Hepatocyte (in vitro differentiated cells): ENCODE measurements at regions not wholly inside any gene's neighbourhood (a gene's known extent, or its start where the extent isn't known, plus 50 kb on each side); places are given as distances from the start of the nearest gene placed in this dataset.

Experiments used
- DNase-seq: peaks from one replicate; pipeline ENCODE4 v3.0.0-alpha.2; 2016; ENCODE audit warnings: low spot score
- H2AFZ ChIP-seq: fragments of 200-600 bp; sonication (generic); 2 replicates; pipeline ENCODE4 v1.6.0; 2016; ENCODE audit warnings: antibody characterized with exemption, mild to moderate bottlenecking
- H3K27ac ChIP-seq: fragments of 200-600 bp; sonication (generic); 2 replicates; pipeline ENCODE4 v1.5.1; 2016; ENCODE audit warnings: mild to moderate bottlenecking
- H3K27me3 ChIP-seq: fragments of 200-600 bp; sonication (generic); 2 replicates; pipeline ENCODE4 v1.6.1; 2016
- H3K36me3 ChIP-seq: fragments of 200-600 bp; sonication (generic); replicated peaks from 2 replicates; pipeline ENCODE4 v1.5.1; 2016; ENCODE audit warnings: low read depth; ENCODE audit not compliant: insufficient read depth
- H3K4me1 ChIP-seq: fragments of 200-600 bp; sonication (generic); 2 replicates; pipeline ENCODE4 v1.5.1; 2016; ENCODE audit warnings: mild to moderate bottlenecking, moderate library complexity; ENCODE audit not compliant: insufficient read depth
- H3K4me2 ChIP-seq: fragments of 200-600 bp; sonication (generic); 2 replicates; pipeline ENCODE4 v1.6.0; 2016
- H3K4me3 ChIP-seq: fragments of 200-600 bp; sonication (generic); 2 replicates; pipeline ENCODE4 v1.5.1; 2016; ENCODE audit warnings: mild to moderate bottlenecking
- H3K79me2 ChIP-seq: fragments of 200-600 bp; sonication (generic); 2 replicates; pipeline ENCODE4 v1.6.0; 2017; ENCODE audit warnings: mild to moderate bottlenecking
- H3K9me2 ChIP-seq: fragments of 200-600 bp; sonication (generic); replicated peaks from 2 replicates; pipeline ENCODE4 v1.6.0; 2017; ENCODE audit warnings: mild to moderate bottlenecking; ENCODE audit not compliant: insufficient read depth
- H3K9me3 ChIP-seq: fragments of 200-600 bp; sonication (generic); 2 replicates; pipeline ENCODE4 v1.5.1; 2016; ENCODE audit warnings: low read depth, mild to moderate bottlenecking
- H4K20me1 ChIP-seq: fragments of 200-600 bp; sonication (generic); 2 replicates; pipeline ENCODE4 v1.6.0; 2016; ENCODE audit warnings: mild to moderate bottlenecking; ENCODE audit not compliant: insufficient read depth, poor library complexity, severe bottlenecking
- CTCF ChIP-seq: fragments of 200-600 bp; sonication (generic); IDR thresholded peaks from 2 replicates; pipeline ENCODE4 v1.5.1; 2016; ENCODE audit warnings: antibody characterized with exemption, mild to moderate bottlenecking; ENCODE audit not compliant: poor library complexity
- EZH2 ChIP-seq: fragments of 200-600 bp; sonication (generic); IDR thresholded peaks from 2 replicates; pipeline ENCODE4 v1.6.1; 2016; ENCODE audit warnings: antibody characterized with exemption, mild to moderate bottlenecking, borderline replicate concordance
- EZH2phosphoT487 ChIP-seq: fragments of 200-600 bp; sonication (generic); IDR thresholded peaks from one replicate; pipeline ENCODE4 v1.6.1; 2018; ENCODE audit warnings: antibody characterized with exemption, mild to moderate bottlenecking, low read depth, moderate library complexity; ENCODE audit not compliant: unreplicated experiment, severe bottlenecking
- WGBS: methylation state at CpG from one replicate; pipeline ENCODE4 v1.1.6; 2016; ENCODE audit warnings: low lambda C conversion rate; ENCODE audit errors: missing lambda C conversion rate; 5-methylcytosine and 5-hydroxymethylcytosine counted together

DNA sequence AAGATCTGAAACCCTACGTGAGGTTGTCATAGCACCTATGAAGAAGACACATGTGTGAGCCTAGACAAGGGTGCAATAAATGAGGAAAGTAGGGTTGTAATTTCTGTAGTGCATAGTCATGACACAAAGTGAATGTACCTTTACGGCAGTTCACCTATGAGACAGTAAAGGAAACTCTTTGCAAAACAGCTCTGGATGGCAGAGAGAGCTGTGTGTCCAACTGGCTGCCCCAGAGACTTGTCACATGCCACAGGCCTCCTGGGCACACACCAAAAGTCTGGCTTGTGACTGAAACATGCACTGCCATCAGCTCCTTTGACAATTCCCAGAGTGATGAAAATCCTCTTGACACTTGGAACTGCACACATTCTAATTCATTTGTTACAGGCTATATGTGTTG is 90.7 kb upstream of the NAMPT start:
- DNase-seq = no peak
- Histone ChIP-seq H3K4me1 (no peaks in the 10 kb centered on the region), H3K27me3 (no peaks in the 10 kb centered on the region), H3K4me3 (no peak overlapping the region), H4K20me1 (no peaks in the 10 kb centered on the region), H3K9me3 (no peaks in the 10 kb centered on the region), H3K4me2 (no peak overlapping the region), H3K79me2 (no peaks in the 10 kb centered on the region), H2AFZ (no peak overlapping the region), H3K27ac (no peak overlapping the region), H3K36me3 (no peaks in the 10 kb centered on the region), H3K9me2 (no peaks in the 10 kb centered on the region)
- TF ChIP-seq CTCF = no peak
- no peak for TF ChIP-seq EZH2
- TF ChIP-seq EZH2phosphoT487 = no peak
- 94% methylated on average over 2 of the region's 2 CpGs for WGBS

GRCh38 chr7:106374437-106374836 is 89.7 kb upstream of the NAMPT start:
- no peaks in the 10 kb centered on the region for H3K4me1 ChIP-seq
- no peaks in the 10 kb centered on the region for H3K79me2 ChIP-seq
- no peak overlapping the region for H3K4me3 ChIP-seq
- H4K20me1 ChIP-seq = no peaks in the 10 kb centered on the region
- no peaks in the 10 kb centered on the region for H3K9me2 ChIP-seq
- H3K27me3 ChIP-seq = no peaks in the 10 kb centered on the region
- no peaks in the 10 kb centered on the region for H3K36me3 ChIP-seq
- no peak overlapping the region for H3K4me2 ChIP-seq
- H2AFZ ChIP-seq = no peak overlapping the region
- TF ChIP-seq CTCF (no peak), EZH2phosphoT487 (no peak), EZH2 (no peak)
- no peaks in the 10 kb centered on the region for H3K9me3 ChIP-seq
- 96% methylated on average over 1 of the region's 1 CpG for WGBS
- H3K27ac ChIP-seq = no peak overlapping the region
- DNase-seq = no peak

GRCh38 chr7:106372595-106373318 is 88.0 kb upstream of the NAMPT start:
- Histone ChIP-seq H2AFZ (no peak overlapping the region), H3K4me1 (no peaks in the 10 kb centered on the region), H3K27me3 (no peaks in the 10 kb centered on the region), H4K20me1 (no peaks in the 10 kb centered on the region), H3K4me3 (no peak overlapping the region), H3K9me3 (no peaks in the 10 kb centered on the region), H3K9me2 (no peaks in the 10 kb centered on the region), H3K27ac (no peak overlapping the region), H3K4me2 (no peak overlapping the region), H3K79me2 (no peaks in the 10 kb centered on the region), H3K36me3 (no peaks in the 10 kb centered on the region)
- TF ChIP-seq EZH2phosphoT487 (no peak), CTCF (no peak), EZH2 (no peak)
- 28% methylated on average over 3 of the region's 3 CpGs for WGBS
- no peak for DNase-seq

DNA sequence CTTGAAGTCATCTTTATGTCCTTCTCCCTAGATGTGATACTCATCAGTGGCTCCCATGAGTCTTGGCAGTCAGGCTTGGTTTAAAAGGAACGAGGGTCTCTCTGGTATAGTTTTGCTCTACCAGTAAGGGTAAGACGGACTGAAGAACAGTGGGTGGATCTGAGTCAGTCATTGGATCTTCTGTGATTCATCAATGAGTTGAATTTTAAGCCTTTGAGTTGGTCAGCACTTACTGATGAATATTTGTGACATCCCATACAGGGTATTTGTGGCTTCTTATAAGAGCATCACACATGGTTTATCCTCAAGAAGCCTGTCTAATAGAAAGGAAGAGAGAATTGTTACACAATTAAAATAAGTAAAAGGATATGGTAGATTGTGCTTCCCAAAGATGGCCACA is 87.3 kb upstream of the NAMPT start:
- Histone ChIP-seq H3K4me3 (no peak overlapping the region), H3K36me3 (no peaks in the 10 kb centered on the region), H4K20me1 (no peaks in the 10 kb centered on the region), H3K4me1 (no peaks in the 10 kb centered on the region), H2AFZ (no peak overlapping the region), H3K79me2 (no peaks in the 10 kb centered on the region), H3K9me3 (no peaks in the 10 kb centered on the region), H3K27me3 (no peaks in the 10 kb centered on the region), H3K4me2 (no peak overlapping the region), H3K9me2 (no peaks in the 10 kb centered on the region), H3K27ac (no peak overlapping the region)
- TF ChIP-seq EZH2 = no peak
- TF ChIP-seq EZH2phosphoT487 = no peak
- no peak for TF ChIP-seq CTCF
- 76% methylated on average over 2 of the region's 2 CpGs for WGBS
- no peak for DNase-seq
